NCI-H226 (cell line): ENCODE measurements at regions not wholly inside any gene's neighbourhood (a gene's known extent, or its start where the extent isn't known, plus 50 kb on each side); places are given as distances from the start of the nearest gene placed in this dataset.
"Not testable (repeated sequence)": the region's sequence is repeated elsewhere in the genome, so short reads cannot be mapped to it uniquely, and the experiment has no call there.

Source experiments
- DNase-seq: peaks from one replicate; pipeline ENCODE4 v3.0.0-alpha.2; 2015

DNA sequence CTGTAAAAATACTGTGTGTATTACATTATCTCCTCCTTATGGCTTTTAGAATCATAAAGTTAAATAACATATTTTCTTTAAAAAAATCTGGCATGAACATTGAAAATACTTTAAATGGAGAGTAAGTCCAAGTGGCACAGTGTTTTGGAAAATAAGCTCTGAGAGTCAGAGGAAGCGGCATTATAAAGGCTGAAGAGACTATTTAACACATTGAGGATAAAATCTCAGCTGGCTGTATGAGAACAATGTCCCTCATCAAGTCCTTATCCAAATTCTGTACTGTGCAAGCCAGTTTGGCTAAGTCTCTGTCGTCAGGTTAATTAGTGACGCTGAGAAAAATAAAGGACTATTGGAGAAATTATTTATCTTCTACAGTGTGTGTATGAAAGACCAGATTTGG, 245.5 kb downstream of the MFSD1 start:
- no peak for DNase-seq

DNA sequence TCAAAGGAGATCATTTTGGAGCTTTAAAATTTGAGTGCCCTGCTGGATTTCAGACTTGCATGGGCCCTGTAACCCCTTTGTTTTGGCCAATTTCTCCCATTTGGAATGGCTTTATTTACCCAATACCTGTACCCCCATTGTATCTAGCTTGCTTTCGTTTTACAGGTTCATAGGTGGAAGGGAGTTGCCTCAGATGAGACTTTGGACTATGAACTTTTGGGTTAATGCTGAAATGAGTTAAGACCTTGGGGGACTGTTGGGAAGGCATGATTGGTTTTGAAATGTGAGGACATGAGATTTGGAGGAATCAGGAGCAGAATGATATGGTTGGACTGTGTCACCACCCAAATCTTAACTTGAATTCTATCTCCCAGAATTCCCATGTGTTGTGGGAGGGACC, 250.6 kb downstream of the MFSD1 start:
- not testable (repeated sequence) for DNase-seq

DNA sequence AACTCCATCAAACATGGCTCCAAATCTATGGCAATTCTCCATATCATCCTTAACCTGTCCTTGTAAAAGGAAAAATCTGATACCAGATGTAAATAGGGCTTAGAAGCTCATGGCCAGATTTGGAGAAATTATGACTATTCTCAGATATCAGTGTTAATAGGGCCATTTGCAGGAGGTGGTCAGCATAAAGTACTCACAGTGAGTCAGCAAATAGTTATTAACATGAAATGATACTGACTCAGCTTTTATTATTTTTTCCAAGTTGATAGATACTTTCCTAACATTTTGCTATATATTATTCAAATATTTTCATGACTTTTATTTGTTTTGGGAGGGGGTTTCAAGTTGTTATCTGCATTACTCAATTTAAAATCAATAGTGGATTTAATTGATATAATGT, 255.8 kb downstream of the MFSD1 start:
- no peak for DNase-seq

DNA sequence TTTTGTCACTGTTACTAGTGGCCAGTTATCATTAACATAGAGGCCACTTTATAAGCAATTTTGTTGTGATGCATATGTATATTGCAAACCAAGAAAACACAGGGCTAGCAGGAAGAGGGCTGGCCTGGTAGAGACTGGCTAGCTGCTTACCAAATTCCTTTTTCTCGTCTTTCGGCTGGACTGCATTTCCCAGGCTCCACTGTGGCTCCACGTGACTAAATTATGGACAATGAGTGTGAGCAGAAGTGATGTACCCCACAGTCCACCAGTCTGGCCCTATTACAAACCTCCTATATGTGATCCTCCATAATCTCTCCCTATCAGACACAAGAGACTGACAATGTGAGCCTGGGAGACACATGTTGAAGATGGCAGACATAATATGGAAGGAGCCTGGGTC, 257.0 kb downstream of the MFSD1 start:
- no peak for DNase-seq

DNA sequence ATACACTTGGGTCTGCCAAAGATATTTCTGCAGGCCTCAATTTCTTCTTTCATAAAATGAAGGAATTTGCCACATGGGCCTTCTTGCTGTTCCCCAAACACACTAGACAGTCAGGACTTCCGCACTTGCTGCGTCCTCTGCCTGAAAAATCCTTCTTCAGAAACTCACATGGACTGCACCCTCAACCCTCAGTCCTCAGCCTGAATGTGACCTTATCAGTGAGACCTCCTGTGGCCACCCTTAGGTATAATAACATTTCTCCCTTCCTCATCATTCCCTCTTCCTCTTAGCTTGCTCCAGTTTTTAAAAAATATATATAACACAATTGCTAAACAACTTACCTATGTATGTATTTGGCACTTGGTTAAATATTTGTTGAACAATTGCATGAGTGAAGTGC, 257.5 kb downstream of the MFSD1 start:
- no peak for DNase-seq

DNA sequence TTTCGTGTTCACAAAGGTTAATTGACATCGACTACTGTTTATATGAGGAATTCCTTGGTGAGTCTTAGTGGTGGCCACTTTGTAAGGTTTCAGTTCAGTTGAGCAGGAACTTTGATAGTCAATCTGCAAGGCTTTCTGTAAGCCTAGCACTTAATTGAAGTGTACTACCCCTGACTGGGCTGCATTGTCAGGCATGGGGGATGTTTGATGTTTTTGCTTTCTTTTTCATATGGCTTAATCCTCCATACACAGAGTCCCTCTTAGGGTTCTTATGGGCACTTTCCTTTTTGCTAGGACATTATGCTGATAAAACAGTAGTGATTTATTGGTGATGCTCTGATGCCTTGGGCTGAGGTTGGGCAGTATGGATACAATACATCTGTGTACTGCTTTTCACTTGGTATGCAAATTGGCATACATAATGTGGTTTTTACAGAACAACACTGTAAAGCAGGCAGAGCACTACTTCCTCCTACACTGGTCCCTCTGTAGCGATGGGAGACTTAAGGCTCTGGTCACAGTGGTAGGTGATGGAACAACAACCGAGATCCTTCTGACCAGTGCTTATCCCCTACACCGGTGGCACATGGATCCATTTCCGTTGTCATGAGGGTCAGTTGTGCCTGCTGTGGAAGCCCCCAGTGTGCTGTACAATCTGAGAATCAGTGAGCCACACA, 261.0 kb downstream of the MFSD1 start:
- no peak for DNase-seq

DNA sequence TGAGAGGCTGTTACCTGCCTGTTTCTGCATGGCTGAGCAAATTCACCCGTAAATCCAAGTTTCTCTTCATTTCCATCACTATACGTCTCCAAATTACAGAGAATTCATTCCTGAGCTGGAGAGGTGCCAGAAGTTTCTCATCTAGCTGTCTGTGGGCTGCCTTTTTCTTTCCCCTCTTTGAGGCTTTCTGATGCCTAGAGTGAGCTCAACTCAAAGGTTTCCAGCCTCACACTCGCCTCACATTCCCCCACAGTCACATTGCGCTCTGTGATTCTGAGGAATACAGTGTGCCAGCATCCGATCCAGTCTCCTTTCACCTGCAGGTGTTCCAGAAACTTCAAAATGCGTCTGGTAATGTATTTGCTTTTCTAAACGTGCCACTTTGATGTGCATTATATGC, 267.2 kb downstream of the MFSD1 start, which contains the start of gene IQCJ:
IQCJ (plus strand) TSS at position 229 of the 400 bp plus-strand sequence.
- DNase-seq: no peak

DNA sequence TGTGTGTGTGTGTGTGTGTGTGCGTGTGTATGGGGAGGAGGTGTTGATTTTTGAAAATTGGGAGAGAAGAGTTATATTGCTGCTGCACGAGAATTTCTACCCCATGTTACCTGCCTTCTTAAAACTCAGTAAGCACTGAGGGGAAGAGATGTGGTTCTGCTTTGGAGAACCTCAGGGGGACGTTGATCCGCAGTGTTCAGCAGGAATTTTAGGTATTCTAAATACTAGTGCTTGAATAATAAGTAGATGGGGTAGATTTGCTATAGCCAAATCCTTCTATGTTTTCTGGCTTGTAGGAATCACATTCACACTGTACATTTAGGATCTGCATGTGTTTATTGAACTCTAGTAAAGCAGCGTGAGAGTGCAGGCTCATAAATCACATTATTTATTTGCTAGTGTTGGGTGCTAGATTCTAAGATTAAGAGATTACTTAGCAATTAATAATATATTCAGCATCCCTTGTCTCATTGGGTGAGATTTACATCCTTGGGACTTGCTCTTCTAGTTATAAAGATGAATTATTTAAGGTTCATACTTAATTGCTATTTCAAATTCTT, 268.1 kb downstream of the MFSD1 start:
- no peak for DNase-seq

DNA sequence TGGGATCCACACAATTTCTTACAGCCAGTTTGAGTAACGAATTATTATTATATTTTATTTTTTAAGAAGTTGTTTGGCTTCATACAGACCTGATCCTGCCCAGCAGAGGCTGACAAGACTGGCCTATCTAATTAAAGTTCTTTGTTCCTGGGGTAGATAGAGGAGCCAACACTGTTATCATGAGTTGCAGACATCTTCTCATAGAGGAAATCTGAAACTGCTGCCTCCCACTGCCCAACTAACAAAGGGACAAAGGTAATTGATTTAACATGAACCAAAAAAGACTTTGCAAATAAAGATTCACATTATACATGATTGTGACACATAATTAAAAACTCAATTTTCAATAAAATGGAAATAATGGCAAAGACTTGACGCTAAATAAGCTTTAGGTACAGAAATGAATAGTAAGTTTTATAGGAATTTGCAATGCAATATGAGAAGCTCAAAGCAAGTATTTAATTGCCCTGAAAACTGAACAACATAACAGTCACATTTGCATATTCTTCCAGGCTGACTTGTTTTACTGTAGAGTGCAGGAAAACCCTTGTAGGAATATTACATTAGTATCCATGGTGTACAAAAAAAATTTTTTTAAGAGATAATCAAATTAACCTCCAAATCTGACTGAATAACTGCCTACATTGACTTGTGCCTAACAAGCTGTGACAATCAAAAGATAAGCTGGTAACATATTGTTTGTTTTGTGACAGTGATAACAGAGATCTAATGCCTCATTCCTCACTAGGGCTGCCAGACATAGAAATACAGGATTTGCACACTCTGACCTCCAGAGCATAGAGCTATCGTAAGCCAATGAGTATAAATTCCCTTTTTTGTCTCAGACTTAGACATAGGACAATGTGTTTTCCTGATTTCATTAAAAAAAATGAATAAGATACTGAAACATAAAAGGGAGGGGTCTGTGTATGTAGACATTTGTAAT, 273.2 kb downstream of the MFSD1 start:
- DNase-seq: no peak

DNA sequence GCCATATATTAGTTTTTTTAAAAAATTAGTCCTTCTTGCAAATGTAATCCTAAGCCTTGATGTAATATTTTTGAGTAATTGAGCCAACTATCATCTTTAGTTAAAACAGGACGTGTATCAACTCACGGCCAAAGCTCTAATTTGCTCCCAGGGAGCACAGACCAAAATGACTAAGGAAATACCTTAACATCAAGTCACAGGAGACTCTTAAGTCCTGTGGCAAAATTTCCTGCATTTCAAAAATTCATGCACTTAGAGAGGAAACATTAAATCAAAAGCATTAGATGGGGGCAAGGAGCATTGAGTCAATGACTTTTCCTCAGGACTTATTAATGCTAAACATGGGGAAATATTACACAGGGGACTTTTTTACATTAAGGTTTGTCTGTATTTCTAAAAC, 276.0 kb downstream of the MFSD1 start:
- DNase-seq: peak; percentile 76

DNA sequence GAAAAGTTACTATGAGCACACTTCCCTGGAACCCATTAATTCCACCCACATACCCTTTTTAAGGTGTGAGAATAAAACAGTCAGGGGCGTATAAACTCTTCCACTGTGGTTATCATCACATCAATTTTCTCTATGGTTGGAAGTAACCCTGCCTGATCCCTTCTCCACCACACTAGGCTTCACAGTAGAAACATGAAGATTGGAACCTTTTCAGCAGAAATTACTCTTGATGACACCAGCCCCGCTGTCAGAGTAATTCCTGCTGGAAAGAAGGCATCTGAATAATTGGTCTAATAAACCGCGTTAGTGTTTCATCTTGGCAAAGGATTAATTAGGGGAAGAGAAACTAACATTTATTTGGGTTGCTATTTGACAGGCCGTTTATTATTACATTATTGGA, 278.4 kb downstream of the MFSD1 start:
- no peak for DNase-seq

DNA sequence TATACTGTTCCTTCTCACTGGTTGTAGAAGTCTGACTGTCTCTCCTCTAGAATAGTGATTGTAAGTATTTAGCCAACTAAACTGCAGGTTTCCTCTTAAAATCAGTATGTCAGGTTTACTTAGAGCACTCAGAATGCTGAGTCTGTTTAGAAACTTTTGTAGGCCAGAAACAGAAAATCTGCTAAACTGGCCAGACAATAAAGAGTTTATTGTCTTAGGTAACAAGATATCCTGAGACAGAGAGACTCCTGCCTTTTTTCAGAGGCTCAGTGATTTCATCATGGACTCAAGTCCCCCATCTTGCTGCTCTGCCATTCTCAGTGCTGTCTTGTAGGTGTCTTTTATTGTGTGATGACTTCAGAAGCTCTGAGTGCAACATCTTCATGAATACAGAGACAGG, 279.0 kb downstream of the MFSD1 start:
- no peak for DNase-seq

DNA sequence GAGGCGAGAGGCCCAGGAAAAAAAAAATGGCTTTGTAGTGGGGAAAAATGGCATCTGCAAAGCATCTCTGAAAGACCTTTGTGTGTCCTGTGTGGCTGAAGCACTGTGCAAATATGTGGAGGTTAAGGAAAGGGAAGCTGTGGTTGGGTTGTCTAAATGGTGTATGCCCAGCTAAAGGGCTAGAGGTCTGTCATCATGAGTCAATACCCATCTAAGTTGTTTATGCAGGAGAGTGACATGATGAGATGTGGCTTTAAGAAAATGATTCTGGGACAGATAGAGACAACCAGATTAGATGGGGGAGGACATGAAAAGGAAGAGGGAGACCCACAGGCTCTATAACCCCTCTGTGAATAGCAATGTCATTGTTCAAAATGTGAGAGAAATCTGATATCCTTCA, 280.7 kb downstream of the MFSD1 start:
- DNase-seq: peak; percentile 66

DNA sequence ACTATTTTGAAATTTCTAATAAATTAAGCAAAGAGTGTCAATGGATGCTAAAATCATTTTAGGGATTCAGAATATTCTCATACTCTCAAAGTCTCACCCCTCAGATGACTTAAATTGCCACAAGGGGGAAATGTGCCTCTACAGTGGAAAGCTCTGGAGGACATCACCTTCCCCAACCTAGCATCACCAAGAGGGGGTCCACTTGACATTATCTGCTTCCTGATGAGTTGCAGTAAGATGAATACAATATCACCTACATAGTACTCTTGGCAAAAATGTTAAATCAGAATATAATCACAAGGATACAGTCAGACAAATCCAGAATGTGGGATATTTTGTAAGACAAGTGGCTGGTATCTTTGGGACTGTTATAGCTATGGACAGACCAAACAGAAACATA, 290.1 kb downstream of the MFSD1 start:
- no peak for DNase-seq

DNA sequence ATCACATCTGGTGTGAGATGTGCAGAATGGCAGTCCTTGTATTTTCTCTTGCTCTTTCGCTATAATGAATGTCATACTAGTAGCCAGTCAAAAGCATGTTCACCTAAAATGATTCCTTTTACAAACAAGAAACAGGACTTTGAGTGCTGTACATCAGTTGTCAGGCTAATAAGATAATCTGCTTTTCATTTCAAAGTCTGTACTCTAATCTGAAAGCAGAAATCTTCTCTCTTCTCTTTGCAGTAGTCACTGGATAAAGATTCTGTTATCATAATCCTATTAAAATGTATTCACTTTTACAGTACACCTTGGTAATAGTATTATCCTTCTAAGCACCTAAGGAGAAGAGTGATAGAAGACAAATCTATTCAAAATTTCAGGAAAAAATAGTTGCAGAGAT, 300.1 kb downstream of the MFSD1 start:
- no peak for DNase-seq

DNA sequence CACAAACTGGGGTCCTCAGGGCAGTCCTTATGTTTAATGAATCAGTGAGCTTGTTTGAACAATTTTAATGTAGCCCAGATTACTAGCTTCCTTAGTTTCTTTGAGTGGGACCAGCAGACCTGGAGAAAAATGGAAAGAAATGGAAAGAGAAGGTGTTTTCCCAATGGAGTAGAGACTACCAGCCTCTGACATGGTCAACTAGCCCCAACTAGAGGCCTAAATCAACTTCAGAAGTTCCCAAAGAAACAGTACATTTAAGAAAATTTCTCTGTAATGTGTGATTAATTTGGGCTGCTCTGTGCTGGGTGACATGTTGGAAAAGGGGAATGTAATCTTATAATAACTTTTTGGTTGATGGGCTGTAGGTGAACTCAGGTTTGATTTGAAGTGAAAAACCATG, 310.9 kb downstream of the MFSD1 start:
- DNase-seq: no peak

DNA sequence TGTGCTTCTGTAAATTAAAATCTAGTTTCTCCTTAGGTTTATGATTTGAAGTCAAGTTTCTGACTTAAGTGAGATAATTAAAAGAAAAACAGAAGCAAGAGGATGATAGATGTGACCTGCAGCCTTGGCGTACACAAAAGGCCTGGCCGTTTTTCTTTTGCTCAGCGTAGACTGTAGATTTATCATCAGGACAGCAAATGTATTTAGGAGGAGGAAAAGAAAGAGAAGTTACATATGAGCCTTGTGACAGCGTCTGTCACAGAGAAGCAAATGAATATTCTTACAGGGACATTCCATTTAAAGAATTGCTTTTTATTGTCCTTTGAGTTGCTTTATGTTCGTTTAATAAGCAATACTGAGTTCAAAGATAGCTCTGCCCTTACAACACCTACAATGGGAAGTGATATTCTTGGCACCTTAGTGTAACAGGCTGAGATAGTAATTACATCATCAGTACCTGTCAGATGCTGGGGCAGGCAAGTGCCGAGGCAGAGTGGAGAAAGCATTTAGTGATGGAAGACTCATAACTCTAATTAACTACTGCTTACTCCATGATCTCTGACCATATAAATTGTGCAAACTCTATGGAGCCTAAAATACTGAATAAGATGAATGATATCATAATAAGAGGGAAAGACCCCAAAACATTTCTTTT, 311.5 kb downstream of the MFSD1 start:
- no peak for DNase-seq

DNA sequence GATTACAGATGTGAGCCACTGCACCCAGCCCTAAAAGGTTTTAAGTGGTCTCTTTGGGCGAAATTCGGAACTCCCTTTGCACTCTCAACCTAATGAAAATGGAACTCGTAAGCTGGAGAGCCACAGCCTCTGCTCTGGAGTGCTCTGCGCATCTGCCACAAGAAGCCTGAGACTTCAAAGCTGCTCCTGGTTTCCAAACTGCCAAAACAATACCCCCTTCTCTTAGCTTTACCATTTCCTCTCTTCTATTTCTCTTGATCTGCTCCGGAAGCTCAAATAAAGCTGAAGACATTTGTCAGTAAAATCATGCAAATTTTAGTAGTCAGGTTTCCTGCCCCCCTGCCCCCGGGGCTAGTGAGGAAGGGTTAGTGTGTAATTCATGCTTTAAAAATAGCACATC, 312.7 kb downstream of the MFSD1 start:
- no peak for DNase-seq

DNA sequence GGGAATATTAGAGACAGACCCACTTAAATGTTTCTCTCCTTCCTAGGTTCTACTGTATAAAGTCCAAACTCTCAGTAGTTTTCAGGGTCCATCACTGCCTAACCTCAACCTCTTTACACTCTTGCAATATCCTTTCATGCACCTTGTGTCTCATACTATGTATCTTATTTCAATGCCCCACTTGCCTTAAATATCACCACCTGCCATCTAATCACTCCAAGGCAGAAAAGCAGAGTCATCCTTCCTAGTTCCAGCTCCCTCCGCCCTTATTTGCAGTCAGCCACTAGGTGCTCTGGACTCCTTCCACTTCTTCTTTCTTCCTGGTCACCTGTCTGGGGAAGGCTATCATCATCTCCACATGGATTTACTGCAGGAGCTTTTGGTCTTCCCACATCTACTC, 322.0 kb downstream of the MFSD1 start:
- no peak for DNase-seq

DNA sequence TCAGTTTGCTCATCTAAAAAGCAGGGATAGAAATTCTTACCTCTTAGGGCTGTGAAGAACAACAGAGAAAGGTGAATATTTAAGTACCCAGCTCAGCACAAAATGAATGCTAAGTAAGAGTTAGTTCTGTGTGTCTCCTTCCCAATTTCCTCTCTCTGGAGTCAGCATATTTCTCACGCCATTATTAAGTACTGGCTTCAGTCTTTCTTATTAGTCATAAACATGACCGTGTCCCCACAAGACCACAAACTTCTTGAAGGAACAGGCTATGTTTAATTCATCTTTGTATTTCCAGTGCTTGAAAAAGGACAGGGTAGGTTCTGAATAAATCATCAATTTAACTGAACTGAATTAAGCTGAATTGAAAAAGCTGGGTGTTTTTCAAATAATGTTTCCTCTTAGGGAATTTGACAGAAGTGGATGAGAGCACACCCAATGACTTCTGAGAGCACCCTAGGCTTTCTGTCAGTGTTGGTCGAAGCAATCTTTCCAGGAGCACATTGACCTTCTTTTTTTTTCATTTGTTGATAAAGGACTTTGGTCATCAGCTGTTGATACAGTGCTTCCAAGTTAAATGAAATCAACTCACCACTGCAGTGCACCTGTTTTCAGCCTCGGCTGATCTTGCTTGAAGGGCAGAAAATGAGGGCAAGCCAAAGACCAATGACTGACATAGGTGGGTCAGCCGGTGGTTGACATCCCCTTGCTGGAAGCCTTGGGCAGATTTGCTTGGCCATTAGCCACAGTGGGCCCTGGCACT, 324.6 kb downstream of the MFSD1 start:
- no peak for DNase-seq

DNA sequence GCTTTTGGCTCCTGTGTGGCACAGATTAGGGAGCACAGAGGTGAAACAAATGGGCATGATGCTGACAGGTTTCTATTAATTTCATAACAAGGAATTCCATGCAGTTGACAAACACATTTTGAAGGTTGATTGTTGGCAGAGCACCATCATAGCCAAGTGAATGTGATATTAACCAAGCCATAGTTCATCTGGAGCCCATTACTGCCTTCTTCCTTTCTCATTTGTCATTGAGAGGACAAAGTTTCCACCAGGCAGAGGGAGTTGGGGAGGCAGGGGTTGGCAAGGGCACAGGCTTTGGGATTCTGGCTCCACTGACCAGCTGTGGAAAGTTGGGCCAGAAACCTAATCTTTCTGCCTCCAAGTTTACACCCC, 325.2 kb downstream of the MFSD1 start:
- no peak for DNase-seq

DNA sequence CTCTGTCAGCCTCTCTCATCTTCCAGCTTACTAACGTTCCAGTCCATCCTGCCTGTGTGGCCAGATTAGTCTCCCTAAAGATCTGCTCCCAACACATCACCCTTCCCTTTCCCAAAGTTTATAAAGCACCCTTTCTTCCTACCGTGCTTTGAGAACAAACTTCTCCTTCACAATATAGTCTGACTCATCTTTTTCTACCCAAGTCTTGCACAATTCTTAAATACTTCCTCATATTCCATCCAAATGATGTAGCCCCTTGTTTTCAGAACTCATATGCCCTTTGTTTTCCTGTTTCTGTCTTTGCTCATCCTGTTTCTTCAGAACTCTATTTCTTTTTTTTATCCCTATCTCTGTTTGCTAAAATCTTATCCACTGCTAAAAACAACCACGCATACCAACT, 326.8 kb downstream of the MFSD1 start:
- peak; percentile 44 for DNase-seq

DNA sequence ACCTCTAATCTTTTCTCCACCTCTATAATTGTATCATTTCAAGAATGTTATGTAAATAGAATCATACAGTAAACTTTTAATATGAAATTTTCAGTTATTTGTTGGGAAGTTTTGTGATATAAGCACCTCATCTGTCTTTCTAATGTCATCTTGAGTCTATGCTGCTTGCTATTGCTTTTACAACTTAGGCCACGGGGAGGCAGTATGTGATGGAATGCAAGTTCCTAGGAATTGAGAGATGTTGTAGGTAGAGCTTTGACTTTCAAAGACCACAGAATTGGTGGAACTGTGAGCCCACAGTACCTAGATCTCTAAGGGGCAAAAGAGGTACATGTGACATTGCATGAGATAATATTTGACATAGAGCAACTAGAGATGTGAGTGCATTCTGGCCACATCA, 328.3 kb downstream of the MFSD1 start:
- no peak for DNase-seq
